Heart left ventricle (tissue), 13 donors: ENCODE measurements at regions not wholly inside any gene's neighbourhood (a gene's known extent, or its start where the extent isn't known, plus 50 kb on each side); places are given as distances from the start of the nearest gene placed in this dataset.

Experiments
- CTCF ChIP-seq, 12 donors: fragments of 200-600 bp; sonication (generic) in 4 of 12; IDR thresholded peaks; one replicate each; pipeline versions ENCODE4 v1.5.0 to v1.8.0; 2018 to 2022; ENCODE audit warnings: antibody characterized with exemption in 12 of 12, mild to moderate bottlenecking in 5 of 12
- POLR2A ChIP-seq, 2 donors: fragments of 450-650 bp; IDR thresholded peaks; one replicate each; pipeline ENCODE4 v1.6.1; 2017; ENCODE audit warnings: antibody characterized with exemption in 2 of 2, mild to moderate bottlenecking in 2 of 2, moderate library complexity in 2 of 2
- donor health status: ischemic (EF 13 %, LVEDD 7.1; RV severe dilation, severe dysfunction).
- donor health status: DM: no; HTN: yes; CAD: no.
- donor health status: DM: no; HTN: no; CAD: no.
- donor health status: ischemic (EF 25% LVEDD 6.9; RV normal size, moderate dysfunction).
- donor health status: ischemic (EF 25% LVEDD 5.7; RV mildly dilated, moderate dysfunction).
- donor health status: ischemic (EF 35%, LVEDD 5.7; RV mildly dilated, moderate dysfunction).
- donor health status: nonischemic (EF 11% LVEDD 7.7; RV severe dilation, severe dysfunction).
- donor health status: DM: yes; HTN: yes; CAD: no.
- donor health status: PGD.
- donor health status: ischemic (EF 29% LVEDD 5.4; RV normal size, mild dysfunction).
- donor health status: nonischemic (EF 23%, LVEDD 6.1; RV moderate dilation, normal function).

GRCh38 chr3:170690661-170690981, 104.7 kb upstream of the SLC7A14 start:
- peak in 3 of 12 donors; percentile 1 to 4 (median 3) for TF ChIP-seq CTCF (IDR thresholded peaks at IDR 0.05)
- no peak for TF ChIP-seq POLR2A (IDR thresholded peaks at IDR 0.05)
